Heart right ventricle (tissue), 16 donors: ENCODE measurements at regions not wholly inside any gene's neighbourhood (a gene's known extent, or its start where the extent isn't known, plus 50 kb on each side); places are given as distances from the start of the nearest gene placed in this dataset.

Experiments used
- ATAC-seq, 8 donors: fragments of 200-7000 bp; cut with Tn5 transposase; one replicate each; pipeline ENCODE4 v1.9.1; 2020; ENCODE audit warnings: mild to moderate bottlenecking in 8 of 8, moderate library complexity in 8 of 8, moderate number of reproducible peaks in 1 of 8
- DNase-seq, 2 donors: peaks; one replicate each; pipeline ENCODE4 v3.0.0-alpha.2; 2020
- H3K27ac ChIP-seq, 10 donors: fragments of 200-600 bp; sonication (generic) in 2 of 10; one replicate each; pipeline versions ENCODE4 v1.5.0 to v1.8.0; 2020 to 2022; ENCODE audit warnings: mild to moderate bottlenecking in 3 of 10
- H3K27me3 ChIP-seq, 7 donors: fragments of 200-600 bp; one replicate each; pipeline ENCODE4 v1.8.0; 2021 to 2022; ENCODE audit warnings: mild to moderate bottlenecking in 2 of 7
- H3K36me3 ChIP-seq, 9 donors: fragments of 200-600 bp; sonication (generic) in 1 of 9; one replicate each; pipeline versions ENCODE4 v1.5.0 to v1.8.0; 2020 to 2022; ENCODE audit warnings: mild to moderate bottlenecking in 2 of 9
- H3K4me1 ChIP-seq, 9 donors: fragments of 200-600 bp; sonication (generic) in 1 of 9; one replicate each; pipeline versions ENCODE4 v1.5.0 to v1.8.0; 2020 to 2022; ENCODE audit warnings: mild to moderate bottlenecking in 4 of 9
- H3K4me3 ChIP-seq, 10 donors: fragments of 200-600 bp; sonication (generic) in 2 of 10; one replicate each; pipeline versions ENCODE4 v1.5.0 to v1.8.0; 2020 to 2022; ENCODE audit warnings: mild to moderate bottlenecking in 7 of 10, moderate library complexity in 2 of 10
- H3K9me3 ChIP-seq, 11 donors: fragments of 200-600 bp in 10 of 11; sonication (generic) in 2 of 11; one replicate each; pipeline versions ENCODE4 v1.5.0 to v1.8.0; 2013 to 2022; ENCODE audit warnings: mild to moderate bottlenecking in 2 of 11, control low read depth in 1 of 11, moderate library complexity in 1 of 11
- WGBS, 2 donors: extraction: QIAGEN DNeasy Blood & Tissue Kit; methylation state at CpG; one replicate each; pipeline ENCODE4 v1.1.7; 2013; ENCODE audit warnings: inconsistent platforms in 1 of 2; 5-methylcytosine and 5-hydroxymethylcytosine counted together
- intact Hi-C, 10 donors: fragments of 100-400 bp; cut with DNase I; formaldehyde crosslinking; loops; one replicate each; pipeline versions ENCODE4 v1.11.1 to v1.14.2; 2022
- TF ChIP-seq, protein P1 (sequence below), 9 donors: fragments of 200-600 bp; sonication (generic) in 2 of 9; IDR thresholded peaks; one replicate each; pipeline versions ENCODE4 v1.5.0 to v1.8.0; 2021 to 2022; ENCODE audit warnings: antibody characterized with exemption in 9 of 9, mild to moderate bottlenecking in 5 of 9, moderate library complexity in 1 of 9
- donor health status: Arrhythmogenic right ventricular cardiomyopathy.
- donor health status: ischemic (EF 13 %, LVEDD 7.1; RV severe dilation, severe dysfunction).
- donor health status: healthy with polysubstance abuse.
- donor health status: DM: no; HTN: yes; CAD: no.
- donor health status: DM: no; HTN: no; CAD: no.
- donor health status: ischemic (EF 25% LVEDD 6.9; RV normal size, moderate dysfunction).
- donor health status: ischemic (EF 25% LVEDD 5.7; RV mildly dilated, moderate dysfunction).
- donor health status: healthy.
- donor health status: DM: yes; HTN: yes; CAD: no.
- donor health status: Ischemic cardiomyopathy.
- donor health status: ischemic (EF 35%, LVEDD 5.7; RV mildly dilated, moderate dysfunction).
- donor health status: nonischemic (EF 11% LVEDD 7.7; RV severe dilation, severe dysfunction).
- donor health status: DM: yes; HTN: yes; CAD: no.
- donor health status: PGD.
- donor health status: ischemic (EF 29% LVEDD 5.4; RV normal size, mild dysfunction).
- donor health status: nonischemic (EF 23%, LVEDD 6.1; RV moderate dilation, normal function).

DNA sequence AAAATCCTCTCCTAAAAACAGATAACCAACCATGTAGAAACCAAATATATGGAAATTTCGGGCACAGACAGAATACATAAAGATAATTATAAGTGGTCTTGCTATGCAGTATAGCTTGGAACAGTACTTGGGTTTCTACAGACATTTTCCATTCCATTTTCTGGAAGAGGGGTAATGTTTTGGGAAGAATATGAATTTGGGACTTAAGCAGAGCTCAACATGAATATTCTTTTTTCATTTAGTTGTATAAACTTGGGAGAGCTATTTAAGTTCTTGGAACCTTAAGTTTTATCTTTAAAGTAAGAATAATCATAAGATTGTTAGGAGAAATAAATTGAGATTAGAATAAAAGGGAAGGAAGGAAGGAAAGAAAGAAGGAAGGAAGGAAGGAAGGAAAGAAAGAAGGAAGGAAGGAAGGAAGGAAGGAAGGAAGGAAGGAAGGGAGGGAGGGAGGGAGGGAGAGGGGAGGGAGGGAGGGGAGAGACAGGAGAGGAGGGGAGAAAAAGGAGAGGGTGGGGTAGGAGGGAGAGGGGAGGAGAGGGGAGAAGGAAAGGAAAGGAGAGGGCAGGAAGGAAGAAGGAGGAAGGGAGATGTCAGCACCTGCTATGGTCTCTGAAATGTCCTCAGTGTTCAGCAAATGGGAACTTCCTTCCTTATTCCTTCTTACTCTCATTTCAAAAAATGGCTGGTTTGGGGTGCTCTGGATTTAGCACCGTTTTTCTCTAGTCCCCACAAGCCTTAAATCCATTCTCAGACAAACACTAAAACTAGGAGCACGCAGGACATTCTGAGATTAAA lies 248.3 kb downstream of the LY86 start:
- H3K9me3 ChIP-seq = no peaks in the 10 kb centered on the region
- no peak overlapping the region for H3K4me3 ChIP-seq
- ATAC-seq (no peak), DNase-seq (no peak)
- no peak overlapping the region for H3K27ac ChIP-seq
- TF ChIP-seq, protein P1, sequence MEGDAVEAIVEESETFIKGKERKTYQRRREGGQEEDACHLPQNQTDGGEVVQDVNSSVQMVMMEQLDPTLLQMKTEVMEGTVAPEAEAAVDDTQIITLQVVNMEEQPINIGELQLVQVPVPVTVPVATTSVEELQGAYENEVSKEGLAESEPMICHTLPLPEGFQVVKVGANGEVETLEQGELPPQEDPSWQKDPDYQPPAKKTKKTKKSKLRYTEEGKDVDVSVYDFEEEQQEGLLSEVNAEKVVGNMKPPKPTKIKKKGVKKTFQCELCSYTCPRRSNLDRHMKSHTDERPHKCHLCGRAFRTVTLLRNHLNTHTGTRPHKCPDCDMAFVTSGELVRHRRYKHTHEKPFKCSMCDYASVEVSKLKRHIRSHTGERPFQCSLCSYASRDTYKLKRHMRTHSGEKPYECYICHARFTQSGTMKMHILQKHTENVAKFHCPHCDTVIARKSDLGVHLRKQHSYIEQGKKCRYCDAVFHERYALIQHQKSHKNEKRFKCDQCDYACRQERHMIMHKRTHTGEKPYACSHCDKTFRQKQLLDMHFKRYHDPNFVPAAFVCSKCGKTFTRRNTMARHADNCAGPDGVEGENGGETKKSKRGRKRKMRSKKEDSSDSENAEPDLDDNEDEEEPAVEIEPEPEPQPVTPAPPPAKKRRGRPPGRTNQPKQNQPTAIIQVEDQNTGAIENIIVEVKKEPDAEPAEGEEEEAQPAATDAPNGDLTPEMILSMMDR (IDR thresholded peaks at IDR 0.05) = no peak
- intact Hi-C loops = no loop called here
- peaks cover 0 to 14% (median 0%) of the 10 kb centered on the region in 9 donors for H3K4me1 ChIP-seq
- no peaks in the 10 kb centered on the region for H3K27me3 ChIP-seq
- no peaks in the 10 kb centered on the region for H3K36me3 ChIP-seq
- WGBS, 2 donors = 80 to 85% methylated on average over 3 of the region's 3 CpGs

DNA sequence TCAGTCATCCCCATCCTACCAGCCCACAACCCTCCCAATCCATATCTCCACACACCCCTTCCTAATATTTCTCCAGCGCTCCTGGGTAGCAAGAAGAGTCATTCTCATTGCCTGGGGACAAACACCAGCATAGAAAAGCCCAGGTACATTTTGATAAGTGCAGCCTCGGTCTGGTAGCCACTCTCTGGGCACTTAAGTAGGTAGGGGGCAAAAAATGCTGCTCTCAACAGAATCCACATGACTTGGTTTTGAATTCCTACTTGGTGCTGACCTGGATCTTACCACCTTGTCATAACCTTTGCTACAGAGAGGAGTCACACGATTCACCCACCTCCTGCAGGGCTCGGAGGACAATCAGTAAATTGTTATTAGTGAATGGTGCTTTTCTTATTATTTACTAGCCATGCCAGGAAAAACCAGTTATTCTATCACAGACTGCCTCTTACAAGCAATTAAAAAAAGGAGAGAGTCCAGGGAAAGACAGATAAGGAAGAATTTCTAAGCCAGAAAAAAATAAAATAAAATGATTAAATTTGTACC lies 249.1 kb downstream of the LY86 start:
- no peak for ATAC-seq
- intact Hi-C loops = no loop called here

DNA sequence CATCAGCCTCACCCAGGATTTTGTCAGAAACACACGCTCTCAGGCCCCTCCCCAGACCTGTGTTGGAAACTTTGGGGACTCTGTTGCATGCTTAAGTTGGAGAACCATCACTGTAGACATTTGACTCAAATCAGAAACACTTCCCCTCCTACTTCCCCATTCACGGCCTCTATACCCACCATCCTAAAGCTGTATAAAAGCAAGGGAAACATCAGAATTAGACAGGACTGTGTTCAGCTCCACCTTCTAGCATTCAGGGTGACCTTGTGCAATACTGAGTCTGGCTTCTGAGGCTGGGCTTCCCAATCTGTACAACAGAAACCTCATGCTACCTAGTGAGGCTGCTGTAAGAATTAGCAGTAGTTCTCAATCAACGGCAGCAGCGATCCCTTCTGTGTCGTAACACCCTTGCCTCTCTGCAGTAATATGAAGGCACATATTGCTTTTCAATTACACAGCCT lies 252.3 kb downstream of the LY86 start:
- TF ChIP-seq, protein P1 (IDR thresholded peaks at IDR 0.05) = no peak
- 86 to 87% methylated on average over 5 of the region's 5 CpGs for WGBS, 2 donors
- H3K36me3 ChIP-seq = no peaks in the 10 kb centered on the region

More for the DNA sequence above, 249.1 kb downstream of the LY86 start:
- H3K27me3 ChIP-seq = no peaks in the 10 kb centered on the region
- H3K9me3 ChIP-seq = no peaks in the 10 kb centered on the region
- DNase-seq = no peak
- no peaks in the 10 kb centered on the region for H3K36me3 ChIP-seq
- no peak overlapping the region for H3K4me3 ChIP-seq
- peaks cover 0 to 15% (median 0%) of the 10 kb centered on the region in 9 donors for H3K4me1 ChIP-seq
- TF ChIP-seq, protein P1 (IDR thresholded peaks at IDR 0.05) = no peak
- 75 to 76% methylated on average over 4 of the region's 4 CpGs for WGBS, 2 donors
- no peak overlapping the region for H3K27ac ChIP-seq

DNA sequence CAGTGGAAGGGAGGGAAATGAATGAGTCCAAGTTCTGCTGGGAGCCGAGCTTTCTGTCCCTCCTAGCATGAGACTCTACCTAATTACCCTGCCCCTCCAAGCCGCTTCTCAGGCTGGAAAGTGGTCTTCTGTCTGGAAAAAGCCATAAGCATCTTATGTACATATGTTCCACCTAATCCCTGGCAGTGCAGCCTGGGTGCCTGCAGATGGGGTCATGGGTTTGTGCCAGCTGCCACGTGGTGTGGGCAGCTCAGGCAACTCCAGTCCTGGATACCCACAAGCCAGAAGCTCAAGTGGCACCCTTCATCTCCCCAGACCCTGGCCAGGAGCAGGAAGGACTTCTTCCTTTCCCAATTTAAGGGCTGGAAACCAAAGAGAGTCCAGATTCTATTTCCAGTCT lies 253.1 kb downstream of the LY86 start:
- TF ChIP-seq, protein P1 (IDR thresholded peaks at IDR 0.05) = no peak
- Histone ChIP-seq H3K4me1 (peaks cover 0 to 15% (median 0%) of the 10 kb centered on the region in 9 donors), H3K36me3 (no peaks in the 10 kb centered on the region), H3K27me3 (no peaks in the 10 kb centered on the region), H3K9me3 (peaks cover 0 to 17% (median 6%) of the 10 kb centered on the region in 11 donors), H3K4me3 (no peak overlapping the region), H3K27ac (no peak overlapping the region)
- intact Hi-C loops = no loop called here
- DNase-seq (no peak), ATAC-seq (peak in 1 of 8 donors; percentile 29)
- 68 to 81% methylated on average over 3 of the region's 3 CpGs for WGBS, 2 donors

More for the DNA sequence above, 252.3 kb downstream of the LY86 start:
- Histone ChIP-seq H3K4me1 (peaks cover 0 to 15% (median 0%) of the 10 kb centered on the region in 9 donors), H3K27me3 (no peaks in the 10 kb centered on the region), H3K9me3 (peaks cover 0 to 10% (median 4%) of the 10 kb centered on the region in 11 donors), H3K27ac (peak overlapping the region in 1 of 10 donors; percentile 10), H3K4me3 (no peak overlapping the region)
- intact Hi-C loops = no loop called here
- ATAC-seq (peak in 3 of 8 donors; percentile 29 to 42 (median 31)), DNase-seq (no peak)
